Esophagus squamous epithelium (tissue), 4 donors: ENCODE measurements at regions not wholly inside any gene's neighbourhood (a gene's known extent, or its start where the extent isn't known, plus 50 kb on each side); places are given as distances from the start of the nearest gene placed in this dataset.

Source experiments
- CTCF ChIP-seq, 6 experiments: fragments of 450-650 bp in 4 of 6; fragments of 200-600 bp in 2 of 6; sonication (generic) in 2 of 6; IDR thresholded peaks; one replicate each; pipeline ENCODE4 v1.5.1; 2016 to 2019; ENCODE audit warnings: antibody characterized with exemption in 6 of 6, mild to moderate bottlenecking in 4 of 6, moderate library complexity in 4 of 6
- POLR2A ChIP-seq, 4 donors: fragments of 450-650 bp; IDR thresholded peaks; one replicate each; pipeline ENCODE4 v1.6.1; 2017; ENCODE audit warnings: antibody characterized with exemption in 4 of 4, mild to moderate bottlenecking in 4 of 4, moderate library complexity in 3 of 4

- TF ChIP-seq CTCF (IDR thresholded peaks at IDR 0.05) (no peak), POLR2A (IDR thresholded peaks at IDR 0.05) (no peak)
These were observed 84.9 kb upstream of the RTL1 start for GRCh38 chr14:100988411-100988900.
